Left forelimb (tissue), 1 donor: ENCODE measurements at regions not wholly inside any gene's neighbourhood (a gene's known extent, or its start where the extent isn't known, plus 50 kb on each side); places are given as distances from the start of the nearest gene placed in this dataset.

Source experiments
- DNase-seq: peaks from one replicate; pipeline ENCODE4 v3.0.0-alpha.2; 2018; ENCODE audit warnings: low spot score

GRCh38 chr16:51779240-51779639 is 628.2 kb upstream of the SALL1 start:
- DNase-seq: no peak

- no peak for DNase-seq
Measured at GRCh38 chr16:51773071-51773890, 622.2 kb upstream of the SALL1 start.

- DNase-seq: no peak
Measured at GRCh38 chr16:51766739-51767138, 615.7 kb upstream of the SALL1 start.

- DNase-seq: no peak
Measured at GRCh38 chr16:51763072-51763661, 612.1 kb upstream of the SALL1 start.

GRCh38 chr16:51762081-51762996 is 611.3 kb upstream of the SALL1 start:
- DNase-seq: peak; percentile 82

- DNase-seq: no peak
Measured at GRCh38 chr16:51761001-51761400, 609.9 kb upstream of the SALL1 start.

- no peak for DNase-seq
Measured at GRCh38 chr16:51759999-51760398, 608.9 kb upstream of the SALL1 start.

- DNase-seq: no peak
Measured at GRCh38 chr16:51759329-51759728, 608.3 kb upstream of the SALL1 start.

- no peak for DNase-seq
Measured at GRCh38 chr16:51757921-51758479, 606.9 kb upstream of the SALL1 start.

GRCh38 chr16:51757505-51757904 is 606.4 kb upstream of the SALL1 start:
- DNase-seq: no peak

- no peak for DNase-seq
Measured at GRCh38 chr16:51757124-51757470, 606.0 kb upstream of the SALL1 start.

GRCh38 chr16:51756447-51757123 is 605.5 kb upstream of the SALL1 start:
- DNase-seq: no peak

GRCh38 chr16:51755577-51756355 is 604.7 kb upstream of the SALL1 start:
- DNase-seq: no peak

- DNase-seq: no peak
Measured at GRCh38 chr16:51755039-51755501, 604.0 kb upstream of the SALL1 start.

GRCh38 chr16:51753467-51754127 is 602.5 kb upstream of the SALL1 start:
- DNase-seq: no peak

GRCh38 chr16:51752438-51752995 is 601.4 kb upstream of the SALL1 start:
- DNase-seq: no peak

- no peak for DNase-seq
Measured at GRCh38 chr16:51747329-51747728, 596.3 kb upstream of the SALL1 start.

- no peak for DNase-seq
Measured at GRCh38 chr16:51734220-51734619, 583.1 kb upstream of the SALL1 start.

GRCh38 chr16:51733181-51733580 is 582.1 kb upstream of the SALL1 start:
- no peak for DNase-seq

- no peak for DNase-seq
Measured at GRCh38 chr16:51731160-51731559, 580.1 kb upstream of the SALL1 start.
